Caco-2 (cell line): ENCODE measurements at regions not wholly inside any gene's neighbourhood (a gene's known extent, or its start where the extent isn't known, plus 50 kb on each side); places are given as distances from the start of the nearest gene placed in this dataset.

Source experiments
- BruUV-seq: library from RNA; stranded (reverse); fragments of 400-500 nt; replicated peaks from 2 replicates; lab custom pipeline; 2021; lab: Mats Ljungman, UMichigan
- CTCF ChIA-PET: fragments of 300-600 bp; sonication (Branson Sonifier 250); formaldehyde crosslinking; loops from one replicate; lab custom pipeline; 2022; ENCODE audit warnings: antibody characterized with exemption; lab: Charles Lee
- POLR2A ChIA-PET: fragments of 300-600 bp; sonication (Branson Sonifier 250); formaldehyde crosslinking; loops from one replicate; lab custom pipeline; 2022; ENCODE audit warnings: antibody characterized with exemption; lab: Charles Lee
- DNase-seq, 2 experiments: peaks; one replicate each; pipeline versions ENCODE4 v3.0.0 to v3.0.0-alpha.2; 2020 to 2022
- H3K27me3 ChIP-seq: replicated peaks from 2 replicates; pipeline ENCODE4 v1.6.0; 2011; ENCODE audit warnings: low read length; ENCODE audit not compliant: control insufficient read depth, insufficient read depth
- H3K36me3 ChIP-seq: 2 replicates; pipeline ENCODE4 v1.5.1; 2011; ENCODE audit warnings: low read length; ENCODE audit not compliant: control insufficient read depth, insufficient read depth
- H3K4me1 ChIP-seq: fragments of 250-450 bp; sonication (Bioruptor Pico); 2 replicates; pipeline ENCODE4 v1.5.1; 2020; ENCODE audit warnings: mild to moderate bottlenecking
- H3K4me3 ChIP-seq: 2 replicates; pipeline ENCODE4 v1.5.1; 2011; ENCODE audit warnings: low read depth, mild to moderate bottlenecking, control low read depth, low read length
- H3K9me3 ChIP-seq: fragments of 250-450 bp; sonication (Bioruptor Pico); 2 replicates; pipeline ENCODE4 v1.5.1; 2020; ENCODE audit warnings: mild to moderate bottlenecking, moderate library complexity
- H3K27ac Mint-ChIP-seq: one replicate; pipeline ENCODE4 v1.8.0; 2022; ENCODE audit warnings: mixed read lengths; ENCODE audit not compliant: unreplicated experiment
- H3K27me3 Mint-ChIP-seq: one replicate; pipeline ENCODE4 v1.8.0; 2022; ENCODE audit warnings: mixed read lengths; ENCODE audit not compliant: insufficient read depth, unreplicated experiment
- H3K36me3 Mint-ChIP-seq: one replicate; pipeline ENCODE4 v1.8.0; 2022; ENCODE audit warnings: mild to moderate bottlenecking, mixed read lengths; ENCODE audit not compliant: insufficient read depth, unreplicated experiment
- H3K4me1 Mint-ChIP-seq: one replicate; pipeline ENCODE4 v1.8.0; 2022; ENCODE audit warnings: low read depth, mixed read lengths; ENCODE audit not compliant: unreplicated experiment
- H3K4me3 Mint-ChIP-seq: one replicate; pipeline ENCODE4 v1.8.0; 2022; ENCODE audit warnings: mild to moderate bottlenecking, moderate library complexity, mixed read lengths; ENCODE audit not compliant: unreplicated experiment
- H3K9me3 Mint-ChIP-seq: one replicate; pipeline ENCODE4 v1.8.0; 2022; ENCODE audit warnings: mixed read lengths; ENCODE audit not compliant: unreplicated experiment
- intact Hi-C: fragments of 100-400 bp; cut with micrococcal nuclease; formaldehyde crosslinking; loops from one replicate; pipeline ENCODE4 v1.10.0; 2022; ENCODE audit not compliant: unreplicated experiment
- TF ChIP-seq, protein P1 (sequence below), 2 experiments: fragments of 200-600 bp in 1 of 2; IDR thresholded peaks; 1 replicate in 1 of 2; 2 replicates in 1 of 2; pipeline versions ENCODE4 v1.5.1 to v1.8.0; 2011 to 2022; ENCODE audit warnings: antibody characterized with exemption in 1 of 2, control low read depth in 1 of 2, inconsistent platforms in 1 of 2, low read depth in 1 of 2, low read length in 1 of 2, mild to moderate bottlenecking in 1 of 2, moderate library complexity in 1 of 2; ENCODE audit not compliant: insufficient read depth in 1 of 2, severe bottlenecking in 1 of 2, unreplicated experiment in 1 of 2

GRCh38 chr2:144580521-144581161 lies 60.7 kb upstream of the ZEB2 start:
- Mint-ChIP-seq H3K4me3 (no peak overlapping the region), H3K4me1 (no peaks in the 10 kb centered on the region), H3K27ac (no peak overlapping the region), H3K27me3 (peaks cover 2% of the 10 kb centered on the region), H3K36me3 (no peaks in the 10 kb centered on the region), H3K9me3 (no peaks in the 10 kb centered on the region)
- CTCF ChIA-PET: no interaction called here
- Histone ChIP-seq H3K9me3 (no peaks in the 10 kb centered on the region), H3K4me1 (no peaks in the 10 kb centered on the region), H3K27me3 (no peaks in the 10 kb centered on the region), H3K4me3 (no peak overlapping the region), H3K36me3 (no peaks in the 10 kb centered on the region)
- DNase-seq: no peak
- POLR2A ChIA-PET: no interaction called here
- no TSS peak for BruUV-seq
- intact Hi-C loops: no loop called here
- TF ChIP-seq, protein P1, sequence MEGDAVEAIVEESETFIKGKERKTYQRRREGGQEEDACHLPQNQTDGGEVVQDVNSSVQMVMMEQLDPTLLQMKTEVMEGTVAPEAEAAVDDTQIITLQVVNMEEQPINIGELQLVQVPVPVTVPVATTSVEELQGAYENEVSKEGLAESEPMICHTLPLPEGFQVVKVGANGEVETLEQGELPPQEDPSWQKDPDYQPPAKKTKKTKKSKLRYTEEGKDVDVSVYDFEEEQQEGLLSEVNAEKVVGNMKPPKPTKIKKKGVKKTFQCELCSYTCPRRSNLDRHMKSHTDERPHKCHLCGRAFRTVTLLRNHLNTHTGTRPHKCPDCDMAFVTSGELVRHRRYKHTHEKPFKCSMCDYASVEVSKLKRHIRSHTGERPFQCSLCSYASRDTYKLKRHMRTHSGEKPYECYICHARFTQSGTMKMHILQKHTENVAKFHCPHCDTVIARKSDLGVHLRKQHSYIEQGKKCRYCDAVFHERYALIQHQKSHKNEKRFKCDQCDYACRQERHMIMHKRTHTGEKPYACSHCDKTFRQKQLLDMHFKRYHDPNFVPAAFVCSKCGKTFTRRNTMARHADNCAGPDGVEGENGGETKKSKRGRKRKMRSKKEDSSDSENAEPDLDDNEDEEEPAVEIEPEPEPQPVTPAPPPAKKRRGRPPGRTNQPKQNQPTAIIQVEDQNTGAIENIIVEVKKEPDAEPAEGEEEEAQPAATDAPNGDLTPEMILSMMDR (IDR thresholded peaks at IDR 0.05; ENCODE audit: insufficient read depth in 1 of 2, low read depth in 1 of 2, low read length in 1 of 2, severe bottlenecking in 1 of 2, unreplicated experiment in 1 of 2): no peak

DNA sequence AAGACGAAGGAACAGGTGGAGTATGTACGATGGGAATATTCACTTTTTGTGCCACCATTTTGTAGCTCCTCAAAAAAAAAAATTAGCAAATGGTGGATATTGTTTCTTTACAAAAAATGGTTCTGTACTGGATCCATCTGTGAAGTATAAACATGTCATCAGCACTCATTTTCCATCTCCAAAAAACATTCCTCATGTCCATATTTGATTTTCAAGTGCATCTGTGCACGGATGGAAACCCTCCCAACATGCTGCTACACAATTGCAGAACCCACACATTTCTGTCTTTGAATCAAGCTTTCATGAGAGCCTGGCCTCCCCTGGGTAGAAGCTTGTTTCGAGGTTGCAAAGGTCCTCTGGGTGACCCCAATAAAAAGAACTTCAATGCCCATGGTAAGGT lies 59.6 kb upstream of the ZEB2 start:
- no peak for DNase-seq

GRCh38 chr2:144578099-144578498 lies 58.2 kb upstream of the ZEB2 start:
- ChIA-PET CTCF (no interaction called here), POLR2A (no interaction called here)
- Mint-ChIP-seq H3K9me3 (no peaks in the 10 kb centered on the region), H3K27ac (no peak overlapping the region), H3K27me3 (no peaks in the 10 kb centered on the region), H3K4me1 (no peaks in the 10 kb centered on the region), H3K4me3 (no peak overlapping the region), H3K36me3 (no peaks in the 10 kb centered on the region)
- H3K36me3 ChIP-seq: no peaks in the 10 kb centered on the region
- intact Hi-C loops: no loop called here
- H3K4me3 ChIP-seq: no peak overlapping the region
- TF ChIP-seq, protein P1 (IDR thresholded peaks at IDR 0.05; ENCODE audit: insufficient read depth in 1 of 2, low read depth in 1 of 2, low read length in 1 of 2, severe bottlenecking in 1 of 2, unreplicated experiment in 1 of 2): no peak
- no peaks in the 10 kb centered on the region for H3K27me3 ChIP-seq
- BruUV-seq: no TSS peak
- H3K4me1 ChIP-seq: no peaks in the 10 kb centered on the region
- DNase-seq: no peak
- H3K9me3 ChIP-seq: no peaks in the 10 kb centered on the region

More for the DNA sequence above, 59.6 kb upstream of the ZEB2 start:
- H3K9me3 Mint-ChIP-seq: no peaks in the 10 kb centered on the region
- Histone ChIP-seq H3K4me1 (no peaks in the 10 kb centered on the region), H3K27me3 (no peaks in the 10 kb centered on the region), H3K4me3 (no peak overlapping the region), H3K36me3 (no peaks in the 10 kb centered on the region), H3K9me3 (no peaks in the 10 kb centered on the region)
- peaks cover 2% of the 10 kb centered on the region for H3K27me3 Mint-ChIP-seq
- no peaks in the 10 kb centered on the region for H3K4me1 Mint-ChIP-seq
- H3K27ac Mint-ChIP-seq: no peak overlapping the region
- TF ChIP-seq, protein P1 (IDR thresholded peaks at IDR 0.05; ENCODE audit: insufficient read depth in 1 of 2, low read depth in 1 of 2, low read length in 1 of 2, severe bottlenecking in 1 of 2, unreplicated experiment in 1 of 2): no peak
- H3K36me3 Mint-ChIP-seq: no peaks in the 10 kb centered on the region
- BruUV-seq: no TSS peak
- H3K4me3 Mint-ChIP-seq: no peak overlapping the region
- ChIA-PET POLR2A (no interaction called here), CTCF (no interaction called here)
- intact Hi-C loops: no loop called here
